SH-SY5Y (cell line): ENCODE measurements at regions not wholly inside any gene's neighbourhood (a gene's known extent, or its start where the extent isn't known, plus 50 kb on each side); places are given as distances from the start of the nearest gene placed in this dataset.

Experiments used
- GATA2 ChIP-seq: IDR thresholded peaks from 2 replicates; pipeline ENCODE4 v1.6.1; 2011; ENCODE audit warnings: mild to moderate bottlenecking, low read depth, low read length
- GATA3 ChIP-seq: IDR thresholded peaks from 2 replicates; pipeline ENCODE4 v1.6.1; 2011; ENCODE audit warnings: low read depth, mild to moderate bottlenecking, low read length, moderate library complexity

GRCh38 chr10:28942012-28942411 is 264.7 kb downstream of the BAMBI start:
- TF ChIP-seq GATA3 (no peak), GATA2 (no peak)
